ENCODE measurements at regions not wholly inside any gene's neighbourhood (a gene's known extent, or its start where the extent isn't known, plus 50 kb on each side); places are given as distances from the start of the nearest gene placed in this dataset.

- TF ChIP-seq POLR2A (IDR thresholded peaks at IDR 0.05; ENCODE audit: low read length) (no peak), GATA1 (IDR thresholded peaks at IDR 0.05; ENCODE audit: low read depth, low read length) (no peak)
Observed at GRCh38 chr11:70605468-70605815, 207.1 kb downstream of the CTTN start.

All from erythroblast (primary cell).